Gastrocnemius medialis (tissue), 4 donors: ENCODE measurements at regions not wholly inside any gene's neighbourhood (a gene's known extent, or its start where the extent isn't known, plus 50 kb on each side); places are given as distances from the start of the nearest gene placed in this dataset.

Experiments
- ATAC-seq, 2 donors: fragments of 150-250 bp; one replicate each; pipeline ENCODE4 v1.9.1; 2016
- DNase-seq, 2 donors: peaks; one replicate each; pipeline ENCODE4 v3.0.0-alpha.2; 2019
- H3K27ac ChIP-seq, 4 donors: fragments of 200-600 bp; sonication (generic); 1 replicate in 1 of 4; 2 replicates in 3 of 4; pipeline ENCODE4 v1.5.1; 2016 to 2018; ENCODE audit warnings: mild to moderate bottlenecking in 2 of 4, moderate library complexity in 1 of 4
- H3K27me3 ChIP-seq, 3 donors: fragments of 200-600 bp; sonication (generic) in 2 of 3; 1 replicate in 1 of 3; 2 replicates in 2 of 3; pipeline versions ENCODE4 v1.5.1 to v1.6.0; 2016 to 2019; ENCODE audit warnings: mild to moderate bottlenecking in 1 of 3, moderate library complexity in 1 of 3
- H3K36me3 ChIP-seq, 2 donors: fragments of 200-600 bp; sonication (generic) in 1 of 2; one replicate each; pipeline ENCODE4 v1.5.1; 2017 to 2018
- H3K4me1 ChIP-seq, 2 donors: fragments of 200-600 bp; sonication (generic) in 1 of 2; one replicate each; pipeline ENCODE4 v1.5.1; 2016 to 2017; ENCODE audit warnings: mild to moderate bottlenecking in 2 of 2
- H3K4me3 ChIP-seq, 4 donors: fragments of 200-600 bp; sonication (generic) in 3 of 4; 1 replicate in 1 of 4; 2 replicates in 3 of 4; pipeline ENCODE4 v1.5.1; 2016 to 2019; ENCODE audit warnings: mild to moderate bottlenecking in 2 of 4
- H3K9me3 ChIP-seq, 3 donors: fragments of 200-600 bp; sonication (generic) in 2 of 3; 1 replicate in 1 of 3; 2 replicates in 2 of 3; pipeline ENCODE4 v1.5.1; 2016 to 2019
- POLR2A ChIP-seq, 2 donors: fragments of 450-650 bp; IDR thresholded peaks; one replicate each; pipeline ENCODE4 v1.6.1; 2017; ENCODE audit warnings: antibody characterized with exemption in 2 of 2, mild to moderate bottlenecking in 2 of 2, moderate library complexity in 2 of 2
- in situ Hi-C, 4 donors: fragments of 200-750 bp; cut with MboI; loops; one replicate each; pipeline versions ENCODE4 v1.15.0 to v1.8.0; 2017; ENCODE audit warnings: low sequenced_read_pairs in 4 of 4
- intact Hi-C: fragments of 100-400 bp; cut with DNase I; formaldehyde crosslinking; loops from one replicate; pipeline ENCODE4 v1.15.1; 2023; ENCODE audit warnings: low total_unique reads
- TF ChIP-seq, protein P1 (sequence below), 5 experiments: fragments of 450-650 bp in 3 of 5; fragments of 200-600 bp in 2 of 5; sonication (generic) in 2 of 5; IDR thresholded peaks in 4 of 5; conservative IDR thresholded peaks in 1 of 5; 1 replicate in 4 of 5; 2 replicates in 1 of 5; pipeline ENCODE4 v1.5.1; 2016 to 2019; ENCODE audit warnings: antibody characterized with exemption in 5 of 5, mild to moderate bottlenecking in 3 of 5, moderate library complexity in 3 of 5

DNA sequence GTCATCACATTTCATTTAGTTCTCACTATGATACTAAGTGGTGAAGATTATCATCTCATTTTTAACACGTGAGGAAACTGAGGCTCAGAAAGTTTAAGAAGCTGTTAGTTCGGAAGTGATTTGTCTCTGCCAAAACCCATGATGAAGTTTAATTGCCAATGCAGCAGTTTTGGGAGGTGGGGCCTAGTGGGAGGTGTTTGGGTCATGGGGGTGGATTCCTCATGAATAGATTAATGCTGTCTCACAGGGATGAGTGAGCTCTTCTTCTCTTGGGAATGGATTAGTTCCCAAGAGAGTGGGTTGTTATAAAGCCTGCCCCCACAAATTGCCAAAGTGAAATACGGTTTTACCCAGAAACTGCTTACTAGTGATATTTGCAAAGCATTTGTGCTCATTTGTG, 91.5 kb upstream of the IGF1 start:
- H3K4me1 ChIP-seq: no peaks in the 10 kb centered on the region
- TF ChIP-seq POLR2A (IDR thresholded peaks at IDR 0.05): no peak
- TF ChIP-seq, protein P1, sequence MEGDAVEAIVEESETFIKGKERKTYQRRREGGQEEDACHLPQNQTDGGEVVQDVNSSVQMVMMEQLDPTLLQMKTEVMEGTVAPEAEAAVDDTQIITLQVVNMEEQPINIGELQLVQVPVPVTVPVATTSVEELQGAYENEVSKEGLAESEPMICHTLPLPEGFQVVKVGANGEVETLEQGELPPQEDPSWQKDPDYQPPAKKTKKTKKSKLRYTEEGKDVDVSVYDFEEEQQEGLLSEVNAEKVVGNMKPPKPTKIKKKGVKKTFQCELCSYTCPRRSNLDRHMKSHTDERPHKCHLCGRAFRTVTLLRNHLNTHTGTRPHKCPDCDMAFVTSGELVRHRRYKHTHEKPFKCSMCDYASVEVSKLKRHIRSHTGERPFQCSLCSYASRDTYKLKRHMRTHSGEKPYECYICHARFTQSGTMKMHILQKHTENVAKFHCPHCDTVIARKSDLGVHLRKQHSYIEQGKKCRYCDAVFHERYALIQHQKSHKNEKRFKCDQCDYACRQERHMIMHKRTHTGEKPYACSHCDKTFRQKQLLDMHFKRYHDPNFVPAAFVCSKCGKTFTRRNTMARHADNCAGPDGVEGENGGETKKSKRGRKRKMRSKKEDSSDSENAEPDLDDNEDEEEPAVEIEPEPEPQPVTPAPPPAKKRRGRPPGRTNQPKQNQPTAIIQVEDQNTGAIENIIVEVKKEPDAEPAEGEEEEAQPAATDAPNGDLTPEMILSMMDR (IDR thresholded peaks at IDR 0.05 in 4 of 5, conservative IDR thresholded peaks at IDR 0.05 in 1 of 5): no peak
- intact Hi-C loops: no loop called here
- no peak for DNase-seq
- in situ Hi-C loops: no loop called here
- H3K4me3 ChIP-seq: no peak overlapping the region
- no peaks in the 10 kb centered on the region for H3K9me3 ChIP-seq
- H3K27ac ChIP-seq: no peak overlapping the region
- H3K36me3 ChIP-seq: no peaks in the 10 kb centered on the region
- ATAC-seq: no peak
- no peaks in the 10 kb centered on the region for H3K27me3 ChIP-seq

DNA sequence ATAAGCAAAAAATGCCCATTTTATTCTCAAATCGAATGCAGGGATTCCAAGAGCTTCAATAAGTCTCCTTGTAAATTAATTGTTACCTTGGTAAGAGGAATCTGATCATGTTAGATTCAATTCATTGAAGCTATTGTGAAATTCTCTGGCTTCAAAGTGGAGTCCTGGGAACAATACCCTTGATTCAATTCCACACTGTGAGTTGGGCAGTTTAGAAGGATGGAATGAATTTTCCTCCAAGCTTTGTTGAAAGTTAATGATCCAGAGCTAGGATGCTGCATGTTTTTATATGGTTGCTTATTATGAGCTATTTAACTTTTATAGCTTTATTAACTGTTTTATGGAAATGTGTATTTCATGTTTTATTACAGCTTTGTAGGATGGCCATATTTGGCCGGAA, 89.9 kb upstream of the IGF1 start:
- in situ Hi-C loops (no loop called here), intact Hi-C loops (no loop called here)

DNA sequence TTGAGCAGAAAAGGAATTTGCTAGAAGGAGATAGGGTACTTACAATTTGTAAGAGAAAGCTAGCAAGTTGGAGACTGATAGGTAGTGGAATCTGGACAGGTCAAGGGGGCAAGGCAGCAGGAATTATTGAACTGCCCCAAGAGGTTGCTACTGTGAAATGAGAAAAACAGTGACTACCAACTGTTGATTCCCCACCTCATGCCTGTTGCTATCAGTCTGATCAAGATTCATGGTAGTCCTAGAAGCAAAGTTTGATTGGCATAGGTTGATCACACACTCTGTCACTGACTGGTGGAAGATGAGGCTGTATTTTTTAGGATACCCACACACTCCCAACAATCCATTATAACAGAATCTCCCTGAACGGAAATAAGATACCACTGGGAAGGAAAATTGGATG, 89.4 kb upstream of the IGF1 start:
- TF ChIP-seq POLR2A (IDR thresholded peaks at IDR 0.05): no peak
- TF ChIP-seq, protein P1 (IDR thresholded peaks at IDR 0.05 in 4 of 5, conservative IDR thresholded peaks at IDR 0.05 in 1 of 5): no peak
- no peaks in the 10 kb centered on the region for H3K9me3 ChIP-seq
- H3K27me3 ChIP-seq: no peaks in the 10 kb centered on the region
- in situ Hi-C loops (no loop called here), intact Hi-C loops (no loop called here)
- no peaks in the 10 kb centered on the region for H3K4me1 ChIP-seq
- DNase-seq (no peak), ATAC-seq (no peak)
- no peaks in the 10 kb centered on the region for H3K36me3 ChIP-seq
- H3K27ac ChIP-seq: no peak overlapping the region
- H3K4me3 ChIP-seq: no peak overlapping the region

More for the DNA sequence above, 89.9 kb upstream of the IGF1 start:
- DNase-seq (no peak), ATAC-seq (no peak)
- no peak overlapping the region for H3K27ac ChIP-seq
- H3K4me3 ChIP-seq: no peak overlapping the region
- H3K9me3 ChIP-seq: no peaks in the 10 kb centered on the region
- TF ChIP-seq POLR2A (IDR thresholded peaks at IDR 0.05): no peak
- TF ChIP-seq, protein P1 (IDR thresholded peaks at IDR 0.05 in 4 of 5, conservative IDR thresholded peaks at IDR 0.05 in 1 of 5): no peak
- no peaks in the 10 kb centered on the region for H3K36me3 ChIP-seq
- no peaks in the 10 kb centered on the region for H3K4me1 ChIP-seq
- no peaks in the 10 kb centered on the region for H3K27me3 ChIP-seq

DNA sequence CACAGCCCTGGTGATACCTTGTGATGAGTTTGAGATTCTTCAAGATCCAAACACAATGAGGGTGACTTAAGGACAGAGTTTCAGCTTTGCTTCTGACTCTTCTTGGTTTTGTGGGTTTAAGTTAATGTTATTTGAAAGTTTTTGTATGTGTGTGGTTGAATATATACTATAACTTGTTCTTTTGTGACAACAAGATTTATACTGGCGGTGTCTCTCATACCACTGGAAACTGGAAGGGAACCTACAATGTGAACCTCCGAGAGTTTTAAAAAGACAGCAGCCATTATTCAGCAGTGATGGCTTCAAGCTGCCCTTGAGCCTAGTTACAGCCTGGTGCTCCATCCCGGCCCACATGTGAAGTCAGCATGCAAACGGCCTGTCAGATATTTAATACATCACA, 87.9 kb upstream of the IGF1 start:
- no peak for TF ChIP-seq POLR2A (IDR thresholded peaks at IDR 0.05)
- TF ChIP-seq, protein P1 (IDR thresholded peaks at IDR 0.05 in 4 of 5, conservative IDR thresholded peaks at IDR 0.05 in 1 of 5): no peak
- intact Hi-C loops (no loop called here), in situ Hi-C loops (no loop called here)
- Histone ChIP-seq H3K4me3 (no peak overlapping the region), H3K36me3 (no peaks in the 10 kb centered on the region), H3K4me1 (no peaks in the 10 kb centered on the region), H3K27ac (no peak overlapping the region), H3K9me3 (no peaks in the 10 kb centered on the region), H3K27me3 (no peaks in the 10 kb centered on the region)
- DNase-seq (no peak), ATAC-seq (no peak)
